Loucy (cell line): ENCODE measurements at regions not wholly inside any gene's neighbourhood (a gene's known extent, or its start where the extent isn't known, plus 50 kb on each side); places are given as distances from the start of the nearest gene placed in this dataset.

Source experiments
- H2AFZ ChIP-seq: fragments of 200-600 bp; sonication (generic); 2 replicates; pipeline ENCODE4 v1.6.0; 2016; ENCODE audit warnings: antibody characterized with exemption, mild to moderate bottlenecking, low read length, moderate library complexity
- H3F3A ChIP-seq: fragments of 200-600 bp; 2 replicates; pipeline ENCODE4 v1.6.0; 2016; ENCODE audit warnings: antibody characterized with exemption, low read depth, mild to moderate bottlenecking
- H3K27me3 ChIP-seq: fragments of 200-600 bp; sonication (generic); 2 replicates; pipeline ENCODE4 v1.6.1; 2014; ENCODE audit warnings: low read length, mild to moderate bottlenecking; ENCODE audit not compliant: insufficient read depth, poor library complexity, severe bottlenecking
- H3K36me3 ChIP-seq: fragments of 200-600 bp; sonication (generic); 2 replicates; pipeline ENCODE4 v1.6.1; 2016; ENCODE audit warnings: low read length; ENCODE audit not compliant: insufficient read depth
- H3K4me1 ChIP-seq: fragments of 200-600 bp; sonication (generic); 2 replicates; pipeline ENCODE4 v1.5.1; 2014; ENCODE audit warnings: low read length, mild to moderate bottlenecking; ENCODE audit not compliant: insufficient read depth, poor library complexity, severe bottlenecking
- H3K4me2 ChIP-seq: fragments of 200-600 bp; sonication (generic); 2 replicates; pipeline ENCODE4 v1.6.0; 2014; ENCODE audit warnings: antibody characterized with exemption, low read length, low read depth, mild to moderate bottlenecking; ENCODE audit not compliant: poor library complexity, severe bottlenecking
- H3K4me3 ChIP-seq: fragments of 200-600 bp; sonication (generic); 2 replicates; pipeline ENCODE4 v1.5.1; 2014; ENCODE audit warnings: low read length, mild to moderate bottlenecking, mixed read lengths; ENCODE audit not compliant: poor library complexity, severe bottlenecking
- H3K79me2 ChIP-seq: fragments of 200-600 bp; sonication (generic); 2 replicates; pipeline ENCODE4 v1.6.1; 2014; ENCODE audit warnings: low read length; ENCODE audit not compliant: insufficient read depth
- H3K9ac ChIP-seq: fragments of 200-600 bp; sonication (generic); 2 replicates; pipeline ENCODE4 v1.6.0; 2014; ENCODE audit warnings: mild to moderate bottlenecking, low read depth, low read length, moderate library complexity; ENCODE audit not compliant: poor library complexity, severe bottlenecking
- H3K9me2 ChIP-seq: fragments of 200-600 bp; sonication (generic); replicated peaks from 2 replicates; pipeline ENCODE4 v1.6.1; 2016; ENCODE audit warnings: low read depth, low read length, mixed read lengths
- H3K9me3 ChIP-seq: fragments of 200-600 bp; sonication (generic); 2 replicates; pipeline ENCODE4 v1.6.1; 2014; ENCODE audit warnings: mild to moderate bottlenecking, antibody characterized with exemption, low read length, low read depth; ENCODE audit not compliant: insufficient read depth
- H4K20me1 ChIP-seq: fragments of 200-600 bp; sonication (generic); 2 replicates; pipeline ENCODE4 v1.6.0; 2014; ENCODE audit warnings: antibody characterized with exemption, low read length, mild to moderate bottlenecking; ENCODE audit not compliant: insufficient read depth, poor library complexity, severe bottlenecking
- CTCF ChIP-seq: fragments of 200-600 bp; sonication (generic); conservative IDR thresholded peaks from 2 replicates; pipeline ENCODE4 v1.5.1; 2014; ENCODE audit warnings: mild to moderate bottlenecking, antibody characterized with exemption, low read length
- EZH2phosphoT487 ChIP-seq: fragments of 200-600 bp; IDR thresholded peaks from 2 replicates; pipeline ENCODE4 v1.6.1; 2018; ENCODE audit warnings: antibody characterized with exemption, mild to moderate bottlenecking, moderate library complexity, borderline replicate concordance

- Histone ChIP-seq H3K36me3 (no peaks in the 10 kb centered on the region), H3F3A (no peaks in the 10 kb centered on the region), H3K9me3 (no peaks in the 10 kb centered on the region)
Measured at GRCh38 chr6:91029211-91029610, 442.3 kb upstream of the MAP3K7 start.

GRCh38 chr6:91023529-91023928 is 436.7 kb upstream of the MAP3K7 start:
- Histone ChIP-seq H3K4me1 (no peaks in the 10 kb centered on the region), H3K36me3 (no peaks in the 10 kb centered on the region), H3F3A (no peaks in the 10 kb centered on the region), H2AFZ (no peak overlapping the region), H3K27me3 (no peaks in the 10 kb centered on the region), H4K20me1 (no peaks in the 10 kb centered on the region), H3K4me2 (no peak overlapping the region), H3K79me2 (no peaks in the 10 kb centered on the region), H3K9me3 (no peaks in the 10 kb centered on the region), H3K4me3 (no peak overlapping the region), H3K9ac (no peak overlapping the region), H3K9me2 (no peaks in the 10 kb centered on the region)
- TF ChIP-seq EZH2phosphoT487 = no peak

More at GRCh38 chr6:91029211-91029610, 442.3 kb upstream of the MAP3K7 start:
- Histone ChIP-seq H2AFZ (no peak overlapping the region), H3K4me1 (no peaks in the 10 kb centered on the region), H3K9me2 (no peaks in the 10 kb centered on the region), H3K4me3 (no peak overlapping the region), H3K9ac (no peak overlapping the region), H3K4me2 (no peak overlapping the region), H3K79me2 (no peaks in the 10 kb centered on the region), H3K27me3 (no peaks in the 10 kb centered on the region), H4K20me1 (no peaks in the 10 kb centered on the region)
- TF ChIP-seq EZH2phosphoT487 (no peak), CTCF (no peak)

- TF ChIP-seq EZH2phosphoT487 (no peak), CTCF (no peak)
- Histone ChIP-seq H3K4me1 (no peaks in the 10 kb centered on the region), H2AFZ (no peak overlapping the region), H3K4me2 (no peak overlapping the region), H3K9me2 (no peaks in the 10 kb centered on the region), H3K4me3 (no peak overlapping the region), H3K9me3 (no peaks in the 10 kb centered on the region), H3K36me3 (no peaks in the 10 kb centered on the region), H4K20me1 (no peaks in the 10 kb centered on the region), H3K79me2 (no peaks in the 10 kb centered on the region), H3K27me3 (no peaks in the 10 kb centered on the region), H3F3A (no peaks in the 10 kb centered on the region), H3K9ac (no peak overlapping the region)
Measured at GRCh38 chr6:91020744-91021143, 433.9 kb upstream of the MAP3K7 start.

GRCh38 chr6:91018586-91018985 is 431.7 kb upstream of the MAP3K7 start:
- Histone ChIP-seq H3F3A (no peaks in the 10 kb centered on the region), H4K20me1 (no peaks in the 10 kb centered on the region), H3K4me1 (no peaks in the 10 kb centered on the region), H3K9me2 (no peaks in the 10 kb centered on the region), H3K36me3 (no peaks in the 10 kb centered on the region), H3K4me2 (no peak overlapping the region), H3K9ac (no peak overlapping the region), H3K4me3 (no peak overlapping the region), H3K9me3 (no peaks in the 10 kb centered on the region), H3K79me2 (no peaks in the 10 kb centered on the region), H2AFZ (no peak overlapping the region), H3K27me3 (no peaks in the 10 kb centered on the region)
- TF ChIP-seq EZH2phosphoT487 = no peak
- no peak for TF ChIP-seq CTCF
